ENCODE measurements at regions not wholly inside any gene's neighbourhood (a gene's known extent, or its start where the extent isn't known, plus 50 kb on each side); places are given as distances from the start of the nearest gene placed in this dataset.
"Not testable (repeated sequence)": the region's sequence is repeated elsewhere in the genome, so short reads cannot be mapped to it uniquely, and the experiment has no call there.

DNA sequence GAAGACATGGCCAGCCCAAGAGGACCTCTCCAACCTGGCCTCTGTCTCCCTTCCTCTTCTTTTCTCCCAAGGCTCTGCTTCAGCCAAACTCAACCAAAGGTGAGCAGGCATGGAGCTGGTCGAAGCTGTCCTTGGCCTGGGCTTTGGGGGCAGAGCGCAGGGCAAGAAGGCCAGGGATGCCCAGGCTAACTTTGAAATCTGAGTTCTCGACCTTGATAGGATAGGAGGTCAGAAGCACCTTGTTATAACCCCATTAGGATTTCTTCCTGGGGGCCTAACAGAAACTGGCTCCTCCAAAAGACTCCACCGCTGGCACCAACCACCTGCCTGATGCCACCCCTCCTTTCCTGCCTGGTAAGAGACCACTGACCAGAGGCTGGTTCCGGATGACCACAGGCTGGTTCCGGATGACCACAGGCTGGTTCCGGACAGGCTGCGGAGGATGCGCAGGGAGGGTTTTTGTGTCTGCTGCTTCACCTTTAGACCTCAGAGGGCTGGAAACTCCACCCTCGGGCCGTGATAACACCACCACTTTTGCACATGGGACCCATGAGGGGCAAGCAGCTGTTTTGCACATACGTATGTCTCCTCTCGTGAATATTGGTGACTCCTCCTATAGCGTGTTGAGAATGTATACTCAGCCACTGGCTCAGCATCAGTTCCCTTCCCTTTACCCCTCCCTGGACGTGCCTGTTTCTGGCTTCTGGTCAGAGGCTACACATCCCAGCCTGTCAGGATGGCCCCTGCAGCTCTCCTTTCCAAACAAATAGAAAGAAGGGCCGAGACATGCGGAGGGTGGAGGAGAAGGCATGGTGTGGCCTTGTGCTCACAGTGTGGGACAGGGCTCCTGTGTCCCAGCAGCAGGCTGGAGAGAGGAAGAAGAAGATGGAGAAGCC is 140.1 kb downstream of the DNAJB6 start:
- Histone ChIP-seq H3K9me2 (replicated peaks; ENCODE audit: insufficient read depth, low read length) (no peaks in the 10 kb centered on the region), H3K27me3 (ENCODE audit: low read length) (no peaks in the 10 kb centered on the region), H3K4me2 (ENCODE audit: low read depth, low read length, poor library complexity, severe bottlenecking) (no peak overlapping the region), H3F3A (ENCODE audit: insufficient read depth) (no peaks in the 10 kb centered on the region), H3K27ac (ENCODE audit: low read depth, low read length) (no peak overlapping the region), H4K20me1 (ENCODE audit: low read depth, low read length) (no peaks in the 10 kb centered on the region), H3K79me2 (ENCODE audit: insufficient read depth, low read length) (no peaks in the 10 kb centered on the region), H3K4me3 (ENCODE audit: insufficient read depth, low read length, poor library complexity, severe bottlenecking) (no peak overlapping the region), H2AFZ (ENCODE audit: low read depth, low read length, severe bottlenecking) (no peak overlapping the region), H3K36me3 (ENCODE audit: low read length) (no peaks in the 10 kb centered on the region; the same call in 1 of the 2 replicates), H3K9me3 (ENCODE audit: insufficient read depth, low read length) (peaks cover 12% of the 10 kb centered on the region; the same call in 1 of the 2 replicates), H3K9ac (ENCODE audit: low read length) (no peak overlapping the region)
- TF ChIP-seq, protein P1, sequence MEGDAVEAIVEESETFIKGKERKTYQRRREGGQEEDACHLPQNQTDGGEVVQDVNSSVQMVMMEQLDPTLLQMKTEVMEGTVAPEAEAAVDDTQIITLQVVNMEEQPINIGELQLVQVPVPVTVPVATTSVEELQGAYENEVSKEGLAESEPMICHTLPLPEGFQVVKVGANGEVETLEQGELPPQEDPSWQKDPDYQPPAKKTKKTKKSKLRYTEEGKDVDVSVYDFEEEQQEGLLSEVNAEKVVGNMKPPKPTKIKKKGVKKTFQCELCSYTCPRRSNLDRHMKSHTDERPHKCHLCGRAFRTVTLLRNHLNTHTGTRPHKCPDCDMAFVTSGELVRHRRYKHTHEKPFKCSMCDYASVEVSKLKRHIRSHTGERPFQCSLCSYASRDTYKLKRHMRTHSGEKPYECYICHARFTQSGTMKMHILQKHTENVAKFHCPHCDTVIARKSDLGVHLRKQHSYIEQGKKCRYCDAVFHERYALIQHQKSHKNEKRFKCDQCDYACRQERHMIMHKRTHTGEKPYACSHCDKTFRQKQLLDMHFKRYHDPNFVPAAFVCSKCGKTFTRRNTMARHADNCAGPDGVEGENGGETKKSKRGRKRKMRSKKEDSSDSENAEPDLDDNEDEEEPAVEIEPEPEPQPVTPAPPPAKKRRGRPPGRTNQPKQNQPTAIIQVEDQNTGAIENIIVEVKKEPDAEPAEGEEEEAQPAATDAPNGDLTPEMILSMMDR (IDR thresholded peaks at IDR 0.05; ENCODE audit: insufficient read depth, low read length, poor library complexity, severe bottlenecking) = no peak
- no peak for TF ChIP-seq EZH2phosphoT487 (conservative IDR thresholded peaks at IDR 0.05; ENCODE audit: low read length)

DNA sequence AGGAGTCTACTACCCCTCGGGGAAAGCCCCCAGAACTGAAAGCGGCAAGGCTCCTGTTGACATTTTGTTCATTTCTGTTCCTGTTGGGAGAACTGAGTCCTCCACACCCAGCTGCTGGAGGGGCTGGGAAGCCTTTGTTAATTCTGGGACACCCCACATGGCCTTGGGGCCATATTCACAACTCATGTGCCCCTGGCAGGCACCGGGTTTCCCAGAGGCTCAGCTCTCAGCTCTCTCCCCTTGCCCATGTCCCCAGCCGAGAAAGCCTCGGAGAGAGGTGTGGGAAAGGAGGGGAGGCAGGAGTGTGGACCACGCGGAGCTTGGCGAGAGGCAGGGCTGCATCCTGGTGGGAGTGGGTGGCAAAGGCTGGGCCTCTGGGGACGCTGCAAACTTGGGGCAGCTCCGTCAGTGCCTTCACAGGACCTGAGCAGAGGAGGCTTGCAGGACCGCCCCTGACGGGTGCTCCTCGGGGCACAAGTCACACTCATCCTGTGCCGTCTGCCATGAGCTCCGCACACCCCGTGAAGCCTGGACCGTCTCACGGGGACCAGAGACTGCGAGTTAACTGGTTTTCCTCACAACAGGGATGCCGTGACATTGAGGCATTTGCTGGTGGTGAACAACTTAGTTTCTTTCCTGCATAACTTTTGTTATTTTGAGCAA is 140.9 kb downstream of the DNAJB6 start:
- no peaks in the 10 kb centered on the region for H3F3A ChIP-seq (ENCODE audit: insufficient read depth)
- no peaks in the 10 kb centered on the region for H3K79me2 ChIP-seq (ENCODE audit: insufficient read depth, low read length)
- H3K9me3 ChIP-seq (ENCODE audit: insufficient read depth, low read length) = peaks cover 9% of the 10 kb centered on the region; the same call in 1 of the 2 replicates
- H3K9me2 ChIP-seq (replicated peaks; ENCODE audit: insufficient read depth, low read length) = no peaks in the 10 kb centered on the region
- no peaks in the 10 kb centered on the region; the same call in 1 of the 2 replicates for H3K36me3 ChIP-seq (ENCODE audit: low read length)
- TF ChIP-seq, protein P1 (IDR thresholded peaks at IDR 0.05; ENCODE audit: insufficient read depth, low read length, poor library complexity, severe bottlenecking) = no peak
- no peak for TF ChIP-seq EZH2phosphoT487 (conservative IDR thresholded peaks at IDR 0.05; ENCODE audit: low read length)
- no peak overlapping the region for H3K4me3 ChIP-seq (ENCODE audit: insufficient read depth, low read length, poor library complexity, severe bottlenecking)
- no peaks in the 10 kb centered on the region for H4K20me1 ChIP-seq (ENCODE audit: low read depth, low read length)
- no peak overlapping the region for H2AFZ ChIP-seq (ENCODE audit: low read depth, low read length, severe bottlenecking)
- H3K27me3 ChIP-seq (ENCODE audit: low read length) = no peaks in the 10 kb centered on the region
- H3K4me2 ChIP-seq (ENCODE audit: low read depth, low read length, poor library complexity, severe bottlenecking) = no peak overlapping the region
- no peak overlapping the region for H3K27ac ChIP-seq (ENCODE audit: low read depth, low read length)
- no peak overlapping the region for H3K9ac ChIP-seq (ENCODE audit: low read length)

DNA sequence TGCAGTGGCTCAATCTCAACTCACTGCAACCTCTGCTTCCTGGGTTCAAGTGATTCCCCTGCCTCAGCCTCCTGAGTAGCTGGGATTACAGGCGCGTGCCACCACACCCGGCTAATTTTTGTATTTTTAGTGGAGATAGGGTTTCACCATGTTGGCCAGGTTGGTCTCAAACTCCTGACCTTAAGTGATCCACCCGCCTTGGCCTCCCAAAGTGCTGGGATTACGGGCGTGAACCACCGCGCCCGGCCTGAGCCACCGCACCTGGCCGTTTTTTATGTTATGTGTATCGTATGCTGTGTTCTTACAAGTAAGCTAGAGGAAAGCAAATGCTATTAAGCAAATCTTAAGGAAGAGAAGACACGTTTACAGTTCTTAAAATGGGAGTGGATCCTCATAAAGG is 141.8 kb downstream of the DNAJB6 start:
- not testable (repeated sequence) for H3K9me3 ChIP-seq (ENCODE audit: insufficient read depth, low read length); H4K20me1 ChIP-seq (ENCODE audit: low read depth, low read length); H3K79me2 ChIP-seq (ENCODE audit: insufficient read depth, low read length); H3K27ac ChIP-seq (ENCODE audit: low read depth, low read length); H3K4me2 ChIP-seq (ENCODE audit: low read depth, low read length, poor library complexity, severe bottlenecking); H3K27me3 ChIP-seq (ENCODE audit: low read length); H3K4me3 ChIP-seq (ENCODE audit: insufficient read depth, low read length, poor library complexity, severe bottlenecking); H3K9me2 ChIP-seq (replicated peaks; ENCODE audit: insufficient read depth, low read length); H3F3A ChIP-seq (ENCODE audit: insufficient read depth); H3K36me3 ChIP-seq (ENCODE audit: low read length); H3K9ac ChIP-seq (ENCODE audit: low read length); H2AFZ ChIP-seq (ENCODE audit: low read depth, low read length, severe bottlenecking)

DNA sequence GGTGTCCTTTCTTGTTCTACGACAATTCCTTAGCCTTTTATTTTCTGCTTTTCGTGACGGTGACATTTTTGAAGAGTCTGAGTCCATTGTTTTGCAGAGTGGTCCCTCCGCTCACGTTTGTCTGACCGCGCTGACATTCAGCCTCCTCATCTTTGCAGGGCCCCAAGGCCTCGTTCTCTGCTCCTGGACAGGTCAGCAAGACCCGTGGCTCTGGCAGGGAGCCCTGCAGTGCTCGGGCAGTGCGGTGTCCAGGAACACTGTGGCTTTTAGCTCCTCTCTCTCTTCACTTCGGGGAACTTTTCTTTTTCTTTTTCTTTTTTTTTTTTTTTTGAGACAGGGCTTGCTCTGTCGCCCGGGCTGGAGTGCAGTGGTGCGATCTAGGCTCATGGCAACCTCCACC is 142.5 kb downstream of the DNAJB6 start:
- Histone ChIP-seq H2AFZ (ENCODE audit: low read depth, low read length, severe bottlenecking) (no peak overlapping the region), H3K4me2 (ENCODE audit: low read depth, low read length, poor library complexity, severe bottlenecking) (no peak overlapping the region), H3K36me3 (ENCODE audit: low read length) (no peaks in the 10 kb centered on the region), H4K20me1 (ENCODE audit: low read depth, low read length) (no peaks in the 10 kb centered on the region), H3K27me3 (ENCODE audit: low read length) (no peaks in the 10 kb centered on the region), H3F3A (ENCODE audit: insufficient read depth) (no peaks in the 10 kb centered on the region), H3K27ac (ENCODE audit: low read depth, low read length) (no peak overlapping the region), H3K9me2 (replicated peaks; ENCODE audit: insufficient read depth, low read length) (no peaks in the 10 kb centered on the region), H3K79me2 (ENCODE audit: insufficient read depth, low read length) (no peaks in the 10 kb centered on the region), H3K9me3 (ENCODE audit: insufficient read depth, low read length) (no peaks in the 10 kb centered on the region), H3K4me3 (ENCODE audit: insufficient read depth, low read length, poor library complexity, severe bottlenecking) (no peak overlapping the region), H3K9ac (ENCODE audit: low read length) (no peak overlapping the region)
- TF ChIP-seq, protein P1 (IDR thresholded peaks at IDR 0.05; ENCODE audit: insufficient read depth, low read length, poor library complexity, severe bottlenecking) = no peak
- no peak for TF ChIP-seq EZH2phosphoT487 (conservative IDR thresholded peaks at IDR 0.05; ENCODE audit: low read length)

Data from SU-DHL-6 (cell line).